ENCODE measurements at regions not wholly inside any gene's neighbourhood (a gene's known extent, or its start where the extent isn't known, plus 50 kb on each side); places are given as distances from the start of the nearest gene placed in this dataset.

DNA sequence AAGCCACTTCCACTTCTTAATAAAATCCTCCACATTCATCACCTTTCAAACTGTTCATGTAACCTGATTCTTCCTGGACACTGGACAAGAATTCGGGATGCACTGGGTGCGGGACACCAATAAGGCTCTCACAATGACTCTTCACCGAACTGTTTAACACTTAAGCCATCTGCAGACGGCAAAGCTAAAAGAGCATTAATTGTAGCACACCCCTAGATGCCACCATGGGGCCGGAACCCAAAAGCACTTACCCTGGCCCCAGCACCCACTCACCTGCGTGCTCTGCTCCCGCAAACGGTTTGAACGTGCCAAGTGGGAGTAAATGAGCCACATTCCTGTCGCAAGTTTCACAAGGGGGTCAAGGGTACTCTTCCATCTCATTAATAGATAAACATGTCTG, 254.3 kb upstream of the PRR20A start:
- TF ChIP-seq POLR2A (IDR thresholded peaks at IDR 0.05), result no peak
- TF ChIP-seq, protein P1, sequence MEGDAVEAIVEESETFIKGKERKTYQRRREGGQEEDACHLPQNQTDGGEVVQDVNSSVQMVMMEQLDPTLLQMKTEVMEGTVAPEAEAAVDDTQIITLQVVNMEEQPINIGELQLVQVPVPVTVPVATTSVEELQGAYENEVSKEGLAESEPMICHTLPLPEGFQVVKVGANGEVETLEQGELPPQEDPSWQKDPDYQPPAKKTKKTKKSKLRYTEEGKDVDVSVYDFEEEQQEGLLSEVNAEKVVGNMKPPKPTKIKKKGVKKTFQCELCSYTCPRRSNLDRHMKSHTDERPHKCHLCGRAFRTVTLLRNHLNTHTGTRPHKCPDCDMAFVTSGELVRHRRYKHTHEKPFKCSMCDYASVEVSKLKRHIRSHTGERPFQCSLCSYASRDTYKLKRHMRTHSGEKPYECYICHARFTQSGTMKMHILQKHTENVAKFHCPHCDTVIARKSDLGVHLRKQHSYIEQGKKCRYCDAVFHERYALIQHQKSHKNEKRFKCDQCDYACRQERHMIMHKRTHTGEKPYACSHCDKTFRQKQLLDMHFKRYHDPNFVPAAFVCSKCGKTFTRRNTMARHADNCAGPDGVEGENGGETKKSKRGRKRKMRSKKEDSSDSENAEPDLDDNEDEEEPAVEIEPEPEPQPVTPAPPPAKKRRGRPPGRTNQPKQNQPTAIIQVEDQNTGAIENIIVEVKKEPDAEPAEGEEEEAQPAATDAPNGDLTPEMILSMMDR (IDR thresholded peaks at IDR 0.05), result no peak
